HEK293 (cell line): ENCODE measurements at regions not wholly inside any gene's neighbourhood (a gene's known extent, or its start where the extent isn't known, plus 50 kb on each side); places are given as distances from the start of the nearest gene placed in this dataset.

Experiments
- CTCF ChIA-PET: fragments of 350-600 bp; formaldehyde crosslinking; extraction: SDS; loops from one replicate; lab custom pipeline; 2021; ENCODE audit warnings: antibody characterized with exemption; lab: Yijun Ruan, JAX
- POLR2A ChIA-PET: fragments of 300-600 bp; formaldehyde crosslinking; extraction: SDS; loops from one replicate; lab custom pipeline; 2020; ENCODE audit warnings: antibody characterized with exemption, inconsistent platforms; lab: Yijun Ruan, JAX
- H3K27ac ChIP-seq: fragments of 200-500 bp; sonication (Bioruptor generic); 2 replicates; pipeline ENCODE4 v1.5.1; 2014; ENCODE audit warnings: low read depth, low read length, control low read depth, inconsistent platforms; ENCODE audit errors: extremely low read depth
- H3K36me3 ChIP-seq, 2 experiments: fragments of 200-500 bp in 1 of 2; sonication (Bioruptor generic) in 1 of 2; 1 replicate in 1 of 2; 2 replicates in 1 of 2; pipeline ENCODE4 v1.5.1; 2014 to 2017; ENCODE audit warnings: inconsistent platforms in 2 of 2, low read length in 2 of 2; ENCODE audit not compliant: control insufficient read depth in 2 of 2, insufficient read depth in 1 of 2
- H3K4me1 ChIP-seq: fragments of 200-500 bp; sonication (Bioruptor generic); 2 replicates; pipeline ENCODE4 v1.5.1; 2014; ENCODE audit warnings: mild to moderate bottlenecking, low read length, inconsistent platforms; ENCODE audit not compliant: control insufficient read depth, insufficient read depth
- H3K4me3 ChIP-seq: 2 replicates; pipeline ENCODE4 v1.5.1; 2011; ENCODE audit warnings: low read depth, mild to moderate bottlenecking, control low read depth, low read length, moderate library complexity
- H3K9me3 ChIP-seq: fragments of 200-500 bp; sonication (Bioruptor generic); 2 replicates; pipeline ENCODE4 v1.5.1; 2014; ENCODE audit warnings: low read depth, low read length, inconsistent platforms; ENCODE audit not compliant: control insufficient read depth, insufficient read depth
- KLF7 ChIP-seq: fragments of 450-650 bp; formaldehyde crosslinking; IDR thresholded peaks from 2 replicates; pipeline ENCODE4 v1.5.1; 2016; ENCODE audit warnings: missing biosample characterization, missing genetic modification characterization, borderline replicate concordance
- MEIS1 ChIP-seq: sonication (generic); formaldehyde crosslinking; IDR thresholded peaks from 2 replicates; pipeline ENCODE4 v1.8.1; 2022; ENCODE audit warnings: missing genetic modification reagents, mild to moderate bottlenecking, borderline replicate concordance
- OVOL3 ChIP-seq: fragments of 450-650 bp; formaldehyde crosslinking; IDR thresholded peaks from 2 replicates; pipeline ENCODE4 v1.5.1; 2016; ENCODE audit warnings: missing biosample characterization, missing genetic modification characterization
- REPIN1 ChIP-seq: fragments of 450-650 bp; formaldehyde crosslinking; IDR thresholded peaks from 2 replicates; pipeline ENCODE4 v1.5.1; 2017; ENCODE audit warnings: missing biosample characterization, missing genetic modification characterization, low read depth
- YY2 ChIP-seq: fragments of 450-650 bp; formaldehyde crosslinking; IDR thresholded peaks from 2 replicates; pipeline ENCODE4 v1.5.1; 2016; ENCODE audit warnings: missing biosample characterization, missing genetic modification characterization
- ZBTB26 ChIP-seq: fragments of 450-650 bp; formaldehyde crosslinking; optimal IDR thresholded peaks from 2 replicates; pipeline ENCODE3; 2016; ENCODE audit warnings: missing biosample characterization, mild to moderate bottlenecking, missing genetic modification characterization
- ZNF138 ChIP-seq: fragments of 450-650 bp; formaldehyde crosslinking; IDR thresholded peaks from 2 replicates; pipeline ENCODE4 v1.5.1; 2016; ENCODE audit warnings: missing biosample characterization, missing genetic modification characterization, borderline replicate concordance
- ZNF16 ChIP-seq: fragments of 450-650 bp; formaldehyde crosslinking; IDR thresholded peaks from 2 replicates; pipeline ENCODE4 v1.5.1; 2016; ENCODE audit warnings: low read depth, missing biosample characterization, missing genetic modification characterization
- ZNF221 ChIP-seq: fragments of 450-650 bp; formaldehyde crosslinking; IDR thresholded peaks from 2 replicates; pipeline ENCODE4 v1.5.1; 2017; ENCODE audit warnings: missing biosample characterization, missing genetic modification characterization, borderline replicate concordance
- ZNF26 ChIP-seq: fragments of 450-650 bp; formaldehyde crosslinking; IDR thresholded peaks from 2 replicates; pipeline ENCODE4 v1.5.1; 2016; ENCODE audit warnings: missing biosample characterization, missing genetic modification characterization
- ZNF324 ChIP-seq: fragments of 450-650 bp; formaldehyde crosslinking; IDR thresholded peaks from 2 replicates; pipeline ENCODE4 v1.5.1; 2016; ENCODE audit warnings: missing biosample characterization, missing genetic modification characterization
- ZNF37A ChIP-seq: fragments of 450-650 bp; IDR thresholded peaks from 2 replicates; pipeline ENCODE4 v1.5.1; 2018; ENCODE audit warnings: missing biosample characterization, missing genetic modification characterization
- ZNF398 ChIP-seq: fragments of 450-650 bp; formaldehyde crosslinking; IDR thresholded peaks from 2 replicates; pipeline ENCODE4 v1.5.1; 2017; ENCODE audit warnings: missing biosample characterization, missing genetic modification characterization
- ZNF48 ChIP-seq: fragments of 450-650 bp; formaldehyde crosslinking; IDR thresholded peaks from 2 replicates; pipeline ENCODE4 v1.5.1; 2016; ENCODE audit warnings: missing biosample characterization, missing genetic modification characterization
- ZNF544 ChIP-seq: fragments of 450-650 bp; formaldehyde crosslinking; IDR thresholded peaks from 2 replicates; pipeline ENCODE4 v1.5.0; 2017; ENCODE audit warnings: missing biosample characterization, missing genetic modification characterization
- ZNF629 ChIP-seq: fragments of 450-650 bp; formaldehyde crosslinking; IDR thresholded peaks from 2 replicates; pipeline ENCODE4 v1.5.1; 2017; ENCODE audit warnings: missing biosample characterization, missing genetic modification characterization
- ZNF645 ChIP-seq: fragments of 450-650 bp; formaldehyde crosslinking; IDR thresholded peaks from 2 replicates; pipeline ENCODE4; 2016; ENCODE audit warnings: missing biosample characterization, missing genetic modification characterization
- ZNF701 ChIP-seq: fragments of 450-650 bp; formaldehyde crosslinking; IDR thresholded peaks from 2 replicates; pipeline ENCODE4 v1.5.1; 2016; ENCODE audit warnings: missing biosample characterization, missing genetic modification characterization
- ZNF768 ChIP-seq: fragments of 450-650 bp; formaldehyde crosslinking; IDR thresholded peaks from 2 replicates; pipeline ENCODE4 v1.5.1; 2018; ENCODE audit warnings: missing biosample characterization, mild to moderate bottlenecking, missing genetic modification characterization
- ZSCAN5A ChIP-seq: fragments of 450-650 bp; formaldehyde crosslinking; IDR thresholded peaks from 2 replicates; pipeline ENCODE4 v1.5.1; 2016; ENCODE audit warnings: missing biosample characterization, missing genetic modification characterization

GRCh38 chr2:134199123-134199522 lies 54.7 kb upstream of the MGAT5 start:
- Histone ChIP-seq H3K4me1 (peaks cover 2% of the 10 kb centered on the region; the same call in 1 of the 2 replicates), H3K4me3 (no peak overlapping the region), H3K36me3 (no peaks in the 10 kb centered on the region), H3K9me3 (no peaks in the 10 kb centered on the region), H3K27ac (no peak overlapping the region)
- ChIA-PET CTCF (interaction anchor here (0.6 to 4.0 kb wide), 5 partner anchors 9 to 336 kb away, joined by 3 to 24 read pairs (median 5); no protein-coding TSS in a partner anchor), POLR2A (no interaction called here)
- TF ChIP-seq MEIS1 (CRISPR knock-in tag): no peak
- no peak for TF ChIP-seq ZNF324
- no peak for TF ChIP-seq ZSCAN5A (tag by site-specific recombination)
- TF ChIP-seq ZNF48: no peak
- TF ChIP-seq OVOL3 (tag by site-specific recombination): no peak
- TF ChIP-seq ZNF138 (tag by site-specific recombination): no peak
- no peak for TF ChIP-seq ZNF37A (tag by site-specific recombination)
- TF ChIP-seq ZNF26 (tag by site-specific recombination): no peak
- TF ChIP-seq ZNF544 (tag by site-specific recombination): no peak
- no peak for TF ChIP-seq ZNF629
- no peak for TF ChIP-seq KLF7
- no peak for TF ChIP-seq REPIN1 (tag by site-specific recombination)
- TF ChIP-seq ZNF701 (tag by site-specific recombination): no peak
- TF ChIP-seq ZBTB26 (tag by site-specific recombination): no peak
- no peak for TF ChIP-seq ZNF645 (tag by site-specific recombination)
- TF ChIP-seq ZNF398 (tag by site-specific recombination): no peak
- no peak for TF ChIP-seq ZNF221
- TF ChIP-seq YY2: no peak
- no peak for TF ChIP-seq ZNF16 (tag by site-specific recombination)

GRCh38 chr2:134200036-134200618 lies 53.7 kb upstream of the MGAT5 start:
- POLR2A ChIA-PET: no interaction called here
- no peak for TF ChIP-seq ZNF768 (tag by site-specific recombination)
- TF ChIP-seq, all 188 proteins: peak for 0
- no peaks in the 10 kb centered on the region for H3K36me3 ChIP-seq
- CTCF ChIA-PET: interaction anchor here (0.7 to 4.0 kb wide), 3 partner anchors 8 to 91 kb away, joined by 4 to 24 read pairs (median 8); no protein-coding TSS in a partner anchor
- no peak overlapping the region for H3K4me3 ChIP-seq
- H3K4me1 ChIP-seq: peaks cover 2% of the 10 kb centered on the region; the same call in 1 of the 2 replicates
- no peaks in the 10 kb centered on the region for H3K9me3 ChIP-seq
- no peak overlapping the region for H3K27ac ChIP-seq
